NCI-H460 (cell line): ENCODE measurements at regions not wholly inside any gene's neighbourhood (a gene's known extent, or its start where the extent isn't known, plus 50 kb on each side); places are given as distances from the start of the nearest gene placed in this dataset.
A peak's percentile ranks its signal among the peaks of the same experiment; 100 is the strongest.

Source experiments
- DNase-seq: peaks from one replicate; pipeline ENCODE4 v3.0.0-alpha.2; 2016; ENCODE audit warnings: low read depth; ENCODE audit errors: extremely low read depth

GRCh38 chr7:106424476-106425016, 139.8 kb upstream of the NAMPT start:
- no peak for DNase-seq

DNA sequence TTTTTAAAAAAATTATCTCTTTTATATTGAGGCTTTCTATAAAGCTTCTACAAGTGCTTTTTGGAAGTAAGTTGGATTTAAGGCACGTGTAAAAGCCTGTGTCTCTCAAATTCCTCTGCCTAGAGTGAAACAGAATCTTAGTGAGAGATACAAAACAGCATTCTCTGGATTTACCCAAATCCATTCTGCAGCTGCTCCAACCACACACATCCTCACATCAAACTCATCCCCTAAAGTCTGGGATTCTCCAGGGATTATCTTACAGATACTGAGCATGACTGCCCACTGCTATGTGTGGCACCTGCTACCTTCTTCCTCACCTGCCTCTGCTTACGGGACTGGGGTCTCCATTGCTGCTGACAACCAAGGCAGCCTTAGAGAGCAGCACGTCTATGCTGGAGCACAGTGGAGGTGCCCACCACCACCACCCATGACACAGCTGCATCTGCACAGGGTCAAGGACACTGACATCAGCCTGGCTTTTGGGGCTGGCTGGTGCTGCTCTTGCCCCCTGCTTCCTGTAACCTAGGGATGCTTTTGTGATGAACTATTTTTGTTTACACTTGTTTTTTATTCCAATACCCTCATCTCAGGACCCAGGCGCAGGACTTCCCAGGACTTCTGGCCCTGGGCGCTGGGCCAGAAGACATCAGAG, 139.2 kb upstream of the NAMPT start:
- DNase-seq = no peak

DNA sequence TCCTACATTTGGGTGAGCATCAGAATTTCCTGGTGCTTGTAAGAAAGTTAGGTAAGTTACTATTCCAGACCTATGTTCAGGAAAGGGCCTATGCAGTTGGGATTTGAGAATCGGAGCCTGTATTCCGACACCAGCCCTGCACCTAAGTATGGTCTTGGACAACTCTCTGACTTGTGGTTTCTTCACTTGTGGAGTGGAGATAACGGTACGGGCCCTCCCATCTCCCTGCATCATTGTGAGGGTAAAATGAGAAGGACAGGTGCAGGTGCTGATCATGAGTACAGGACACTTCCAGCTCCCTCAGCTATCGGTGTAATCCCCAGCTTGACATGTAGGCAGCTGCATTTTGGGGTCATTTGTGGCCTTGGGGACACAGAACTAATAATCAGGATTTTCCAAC, 138.3 kb upstream of the NAMPT start:
- no peak for DNase-seq

DNA sequence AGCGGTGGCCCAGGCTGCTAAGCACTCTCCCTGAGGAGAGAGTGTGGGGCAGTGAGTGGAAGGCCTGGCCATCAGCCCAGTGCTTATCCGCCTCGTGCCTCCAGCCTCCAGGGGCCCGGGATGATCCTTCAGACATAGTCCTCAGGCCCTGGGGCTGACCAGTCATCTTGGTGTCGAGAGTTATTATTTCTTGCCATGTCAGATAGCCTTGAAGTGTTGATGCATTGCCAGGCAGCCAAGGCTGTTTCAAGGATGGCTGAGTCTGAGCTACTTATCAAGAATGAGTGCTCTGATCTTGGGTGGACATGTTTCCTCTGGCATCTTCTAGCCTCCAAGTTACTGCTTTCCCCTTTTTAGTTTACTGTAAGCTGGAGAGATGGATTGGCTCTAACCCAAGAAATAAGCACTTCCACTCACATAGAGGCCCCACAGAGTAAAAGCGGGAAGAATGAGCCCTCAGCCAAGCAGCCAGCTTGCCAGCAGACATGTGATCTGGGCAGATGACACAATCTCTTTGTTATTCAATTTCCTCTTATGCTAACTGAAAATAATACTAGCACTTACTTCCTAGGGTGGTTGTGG, 136.5 kb upstream of the NAMPT start:
- no peak for DNase-seq

GRCh38 chr7:106420736-106421135, 136.0 kb upstream of the NAMPT start:
- DNase-seq = no peak

DNA sequence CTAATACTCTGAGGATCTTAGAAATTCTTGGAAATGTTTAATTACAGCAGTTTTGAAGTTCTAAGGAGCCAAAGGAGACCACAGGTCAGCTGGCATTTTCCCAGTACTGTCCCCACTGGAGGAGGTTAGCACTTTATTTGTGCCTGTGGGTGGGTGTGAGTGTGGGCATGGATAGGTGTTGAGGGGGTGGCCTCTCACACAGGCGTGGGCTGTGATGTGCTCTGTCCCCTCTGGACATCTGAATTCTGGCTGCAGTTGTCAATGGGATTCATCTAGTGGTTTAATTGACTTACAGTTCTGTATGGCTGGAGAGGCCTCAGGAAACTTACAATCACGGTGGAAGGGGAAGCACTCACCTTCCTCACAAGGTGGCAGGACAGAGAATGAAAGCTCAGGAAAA, 135.4 kb upstream of the NAMPT start:
- no peak for DNase-seq

- DNase-seq = no peak
Measured at GRCh38 chr7:106419455-106420182, 134.8 kb upstream of the NAMPT start.

DNA sequence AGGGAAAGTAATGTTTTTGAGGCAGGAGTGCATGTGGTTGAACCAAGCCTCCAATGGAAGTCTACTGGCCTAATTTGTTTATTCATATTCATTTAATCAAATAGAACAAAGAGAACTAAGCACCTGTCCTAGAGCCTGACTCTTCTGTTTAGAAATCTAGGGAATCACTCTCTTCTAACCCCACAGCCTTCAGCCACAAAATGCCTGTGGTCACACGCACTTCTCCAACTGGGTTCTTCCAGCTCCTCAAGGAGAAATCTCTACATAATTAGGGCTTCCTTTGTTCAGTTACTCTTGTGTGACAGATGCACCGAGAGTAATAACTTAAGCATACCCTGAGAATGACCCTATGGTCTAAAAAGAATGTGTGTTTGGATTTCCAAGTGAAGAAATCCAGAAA, 133.7 kb upstream of the NAMPT start:
- DNase-seq = no peak

DNA sequence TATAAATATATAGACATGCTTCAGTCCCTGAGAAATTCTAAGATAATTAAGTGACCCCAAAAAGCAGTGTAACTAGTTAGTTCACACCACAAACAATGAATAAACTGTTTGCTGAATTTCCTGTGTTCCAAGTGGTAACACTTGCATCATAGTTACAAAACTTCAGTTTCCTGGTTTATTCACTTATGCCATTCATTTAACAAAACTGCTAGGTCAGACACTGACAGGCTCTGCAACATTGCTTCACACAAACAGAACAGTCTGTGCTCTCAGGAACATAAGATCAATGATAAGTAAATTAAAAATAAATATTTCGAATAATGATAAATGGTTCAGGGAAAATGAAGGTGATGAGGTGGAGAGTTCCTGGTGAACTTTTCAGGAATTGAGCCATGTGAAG, 133.3 kb upstream of the NAMPT start:
- DNase-seq = peak; percentile 79

DNA sequence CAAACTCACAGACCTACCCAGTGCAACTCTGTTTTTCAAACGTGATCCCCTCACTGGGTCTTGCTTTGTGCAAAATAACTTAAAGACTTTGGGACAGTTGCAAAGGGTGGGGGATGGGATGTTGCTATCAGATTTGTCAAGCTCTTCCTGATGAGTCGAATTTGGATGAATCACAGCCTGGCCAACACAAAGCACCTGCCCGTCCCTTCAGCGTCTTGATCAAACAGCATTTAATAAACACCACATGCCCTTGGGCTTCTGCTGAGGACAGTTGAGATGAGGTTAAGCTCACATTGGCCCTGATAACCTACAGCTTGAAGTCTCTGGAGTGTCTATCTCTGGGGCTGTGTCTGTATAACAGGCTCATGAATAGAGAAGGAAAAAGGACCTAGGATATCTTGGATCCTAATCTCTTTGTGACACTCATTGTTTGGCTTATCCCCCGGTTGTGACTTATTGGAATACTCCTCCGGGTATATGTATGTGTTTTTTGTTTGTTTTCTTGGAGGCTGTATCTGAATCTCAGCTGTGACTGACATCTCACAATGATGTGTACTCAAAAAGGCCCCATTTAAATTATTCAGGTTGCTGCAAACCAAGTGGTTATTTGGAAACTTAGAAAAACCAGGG, 132.6 kb upstream of the NAMPT start:
- DNase-seq = peak; percentile 77

GRCh38 chr7:106416430-106416829, 131.6 kb upstream of the NAMPT start:
- no peak for DNase-seq

DNA sequence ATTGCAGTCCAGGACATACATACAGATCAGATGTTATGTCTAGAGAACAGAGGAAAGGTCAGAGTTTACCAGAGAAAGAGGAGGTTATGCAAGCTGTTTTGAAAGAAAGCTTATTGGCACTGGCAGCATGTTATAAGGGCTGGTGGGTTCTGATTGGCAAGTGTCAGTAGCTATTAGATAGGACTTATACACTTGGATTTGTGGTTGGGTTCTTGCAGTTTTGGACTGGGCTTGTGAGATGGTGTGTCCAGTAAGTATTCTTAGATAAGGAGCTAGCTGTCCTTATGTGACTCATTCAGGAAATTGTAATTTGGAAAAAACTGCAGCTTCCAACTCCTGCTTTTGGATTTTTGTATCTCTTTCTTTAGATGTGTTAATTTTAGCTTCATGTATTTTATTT, 130.7 kb upstream of the NAMPT start:
- no peak for DNase-seq

DNA sequence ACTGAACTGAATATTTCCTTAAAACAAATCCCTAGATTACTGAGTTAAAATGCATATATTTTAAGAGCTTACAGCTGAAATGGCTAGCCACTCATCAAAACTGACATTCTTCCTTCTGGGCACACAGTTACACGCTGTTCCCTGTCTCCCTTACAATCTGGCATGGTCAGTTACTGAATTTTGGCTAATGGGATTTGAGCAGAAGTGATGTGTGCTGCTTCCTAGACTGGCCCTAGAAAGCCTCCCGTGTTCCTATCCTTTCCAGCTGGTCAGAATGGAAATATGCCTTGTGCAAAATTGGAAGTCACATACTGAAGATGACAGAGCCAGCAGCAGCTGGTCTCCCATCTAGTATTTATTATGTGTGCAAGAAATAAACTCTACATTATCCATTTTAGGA, 128.7 kb upstream of the NAMPT start:
- no peak for DNase-seq

DNA sequence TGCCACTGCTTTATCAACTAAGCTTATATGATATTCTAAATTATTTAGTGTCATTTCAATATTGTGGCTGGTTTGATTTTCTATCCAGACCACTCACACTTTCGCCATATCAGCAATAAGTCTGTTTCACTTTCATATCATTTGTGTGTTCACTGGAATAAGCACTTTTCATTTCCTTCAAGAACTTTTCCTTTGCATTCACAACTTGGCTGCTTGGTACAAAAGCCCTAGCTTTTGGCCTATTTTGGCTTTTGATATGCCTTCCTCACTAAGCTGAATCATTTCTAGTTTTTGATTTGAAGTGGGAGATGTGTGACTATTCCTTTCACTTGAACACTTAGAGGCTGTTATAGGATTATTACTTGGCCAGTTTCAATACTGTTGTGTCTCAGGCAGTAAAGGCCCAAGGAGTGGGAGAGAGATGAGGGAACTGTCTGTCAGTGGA, 120.9 kb upstream of the NAMPT start:
- DNase-seq = no peak

DNA sequence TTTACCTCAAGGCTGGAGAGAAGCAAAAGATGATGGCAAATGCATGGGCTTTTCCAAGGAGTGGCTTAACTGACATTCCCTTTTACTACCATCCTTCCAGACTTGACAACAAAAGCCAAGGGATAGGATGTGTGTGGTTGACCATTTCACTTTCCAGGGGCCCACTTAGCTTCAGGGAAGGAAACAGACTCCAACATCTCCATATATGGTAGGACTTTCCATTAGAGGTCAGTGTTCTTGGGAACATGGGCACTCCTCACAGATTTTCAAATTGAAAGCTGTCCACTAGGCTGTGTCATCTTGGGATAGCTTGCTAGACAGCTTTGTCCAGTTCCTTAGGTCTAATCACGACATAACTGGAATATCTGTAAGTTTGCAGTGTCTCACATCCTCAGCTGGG, 118.1 kb upstream of the NAMPT start:
- no peak for DNase-seq

DNA sequence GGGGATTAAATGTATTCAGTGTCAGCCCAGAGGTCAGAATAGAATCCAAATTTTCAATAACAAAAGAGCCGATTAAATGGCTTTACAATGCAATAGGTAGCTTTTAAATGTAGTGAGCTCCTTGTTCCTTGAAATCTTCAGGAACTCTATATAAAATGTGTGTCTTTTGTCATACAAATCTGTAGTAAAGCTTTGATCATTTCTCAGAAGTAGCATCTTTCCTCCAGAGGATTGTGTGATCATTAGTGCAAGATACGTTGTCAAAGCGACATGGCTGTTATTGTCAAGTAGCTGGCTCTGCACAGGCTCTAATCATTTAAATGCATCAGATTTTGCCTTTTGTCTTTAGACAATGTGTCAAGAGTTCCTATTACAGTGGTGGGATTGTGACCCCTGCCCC, 116.1 kb upstream of the NAMPT start:
- no peak for DNase-seq

DNA sequence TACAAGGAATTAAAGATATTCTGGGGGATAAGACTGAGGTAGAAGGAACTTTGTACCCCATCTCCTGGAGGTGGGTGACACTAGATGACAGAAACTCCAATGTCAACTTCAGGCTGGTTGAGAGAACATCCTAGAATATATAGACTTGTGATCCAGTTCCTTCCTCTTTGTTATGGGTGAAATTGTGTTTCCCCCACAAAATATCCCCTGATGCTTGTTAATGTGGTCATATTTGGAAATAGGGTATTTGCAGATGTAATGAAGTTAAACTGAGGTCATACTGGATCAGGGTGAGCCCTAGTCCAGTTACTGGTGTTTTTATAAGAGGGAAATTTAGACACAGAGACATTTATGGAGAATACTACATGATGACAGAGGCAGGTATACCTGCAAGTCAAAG, 114.0 kb upstream of the NAMPT start:
- no peak for DNase-seq

DNA sequence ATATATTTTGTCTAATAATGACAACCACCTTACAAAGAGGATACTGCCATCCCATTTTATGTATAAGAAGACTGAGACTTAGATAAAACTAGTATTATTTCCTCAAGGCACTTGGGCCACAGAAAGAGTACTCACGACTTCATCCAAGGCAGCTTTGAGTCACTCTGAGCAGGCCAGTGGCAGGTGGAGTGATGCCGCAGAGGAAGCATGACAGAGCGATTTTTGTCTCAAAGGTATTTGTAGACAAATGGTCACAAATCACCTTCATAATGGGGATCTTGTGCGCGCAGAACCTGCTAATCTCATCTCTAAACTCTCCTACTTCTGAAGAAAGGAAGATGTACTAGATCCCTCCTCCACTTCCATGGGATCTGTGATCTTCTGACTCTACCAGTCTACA, 113.2 kb upstream of the NAMPT start:
- no peak for DNase-seq

- DNase-seq = no peak
Measured at GRCh38 chr7:106394526-106394925, 109.7 kb upstream of the NAMPT start.

DNA sequence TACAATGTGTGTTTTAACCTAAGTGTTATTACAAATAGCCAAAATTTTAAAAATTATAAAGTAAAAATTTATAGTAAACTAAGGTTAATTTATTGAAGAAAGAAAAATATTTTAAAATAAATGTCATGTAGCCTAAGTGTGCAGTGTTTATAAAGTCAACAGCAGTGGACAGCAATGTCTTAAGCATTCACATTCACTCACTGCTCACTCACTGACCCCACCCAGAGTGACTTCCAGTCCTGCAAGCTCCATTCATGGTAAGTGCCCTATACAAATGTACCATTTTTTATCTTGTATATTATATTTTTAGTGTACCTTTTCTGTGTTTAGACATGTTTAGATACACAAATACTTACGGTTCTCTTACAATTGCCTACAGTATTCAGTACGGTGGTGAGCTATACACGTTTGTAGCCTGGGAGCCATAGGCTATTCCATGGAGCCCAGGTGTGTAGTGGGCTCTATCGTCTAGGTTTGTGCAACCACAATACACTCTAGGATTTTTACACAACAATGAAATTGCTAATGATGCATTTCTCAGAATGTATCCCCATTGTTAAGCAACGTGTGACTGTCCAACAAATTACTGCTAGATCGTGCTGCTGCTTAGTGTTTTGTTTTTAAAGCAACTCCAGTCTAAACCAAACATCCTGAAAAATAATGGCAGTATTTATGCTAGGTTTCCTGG, 108.9 kb upstream of the NAMPT start:
- no peak for DNase-seq

- no peak for DNase-seq
Measured at GRCh38 chr7:106392590-106392989, 107.8 kb upstream of the NAMPT start.
